CD4-positive, alpha-beta memory T cell (primary cell): ENCODE measurements at regions not wholly inside any gene's neighbourhood (a gene's known extent, or its start where the extent isn't known, plus 50 kb on each side); places are given as distances from the start of the nearest gene placed in this dataset.

Experiments
- CTCF ChIA-PET: fragments of 350-600 bp; sonication (Branson Sonifier 250); formaldehyde crosslinking; loops from one replicate; lab custom pipeline; 2021; ENCODE audit warnings: inconsistent platforms; ENCODE audit not compliant: partially characterized antibody; lab: Charles Lee
- POLR2A ChIA-PET: fragments of 350-600 bp; sonication (Branson Sonifier 250); formaldehyde crosslinking; loops from one replicate; lab custom pipeline; 2021; ENCODE audit not compliant: partially characterized antibody; lab: Charles Lee
- DNase-seq, 5 donors: peaks; one replicate each; pipeline versions ENCODE4 v3.0.0 to v3.0.0-alpha.2; 2020 to 2022; ENCODE audit warnings: mixed read lengths in 1 of 5
- H3K27ac ChIP-seq: one replicate; pipeline ENCODE4 v1.7.0; 2013; ENCODE audit warnings: low read depth, low read length
- H3K27me3 ChIP-seq: 2 replicates; pipeline ENCODE4 v1.7.0; 2013; ENCODE audit warnings: mild to moderate bottlenecking, low read length, moderate library complexity; ENCODE audit not compliant: insufficient read depth
- H3K36me3 ChIP-seq: 2 replicates; pipeline ENCODE4 v1.7.0; 2013; ENCODE audit warnings: mild to moderate bottlenecking, low read length, moderate library complexity; ENCODE audit not compliant: insufficient read depth
- H3K4me1 ChIP-seq: 2 replicates; pipeline ENCODE4 v1.7.0; 2013; ENCODE audit warnings: mild to moderate bottlenecking, low read length, moderate library complexity; ENCODE audit not compliant: insufficient read depth
- H3K4me3 ChIP-seq, 2 donors: one replicate each; pipeline ENCODE4 v1.7.0; 2013; ENCODE audit warnings: low read length in 2 of 2, mild to moderate bottlenecking in 1 of 2
- H3K9me3 ChIP-seq, 2 donors: one replicate each; pipeline ENCODE4 v1.7.0; 2013; ENCODE audit warnings: low read length in 2 of 2, control low read depth in 1 of 2; ENCODE audit not compliant: control insufficient read depth in 1 of 2
- H3K27ac Mint-ChIP-seq, 7 donors: one replicate each; pipeline ENCODE4 v1.8.0; 2020 to 2021; ENCODE audit warnings: mixed read lengths in 7 of 7, mild to moderate bottlenecking in 6 of 7, inconsistent platforms in 3 of 7, moderate library complexity in 3 of 7
- H3K27me3 Mint-ChIP-seq, 2 donors: one replicate each; pipeline ENCODE4 v1.8.0; 2020 to 2021; ENCODE audit warnings: mixed read lengths in 2 of 2
- H3K36me3 Mint-ChIP-seq, 2 donors: one replicate each; pipeline ENCODE4 v1.8.0; 2020 to 2021; ENCODE audit warnings: mixed read lengths in 2 of 2, inconsistent platforms in 1 of 2, mild to moderate bottlenecking in 1 of 2
- H3K4me1 Mint-ChIP-seq, 4 donors: one replicate each; pipeline ENCODE4 v1.8.0; 2020 to 2021; ENCODE audit warnings: mixed read lengths in 4 of 4, mild to moderate bottlenecking in 1 of 4
- H3K4me3 Mint-ChIP-seq, 8 donors: one replicate each; pipeline ENCODE4 v1.8.0; 2020 to 2021; ENCODE audit warnings: mixed read lengths in 8 of 8, mild to moderate bottlenecking in 7 of 8, moderate library complexity in 6 of 8, inconsistent platforms in 3 of 8
- H3K9me3 Mint-ChIP-seq, 8 donors: one replicate each; pipeline ENCODE4 v1.8.0; 2020 to 2021; ENCODE audit warnings: mixed read lengths in 8 of 8, mild to moderate bottlenecking in 5 of 8, inconsistent platforms in 3 of 8, moderate library complexity in 1 of 8
- intact Hi-C: fragments of 100-400 bp; cut with micrococcal nuclease; formaldehyde crosslinking; loops from one replicate; pipeline ENCODE4 v1.15.1; 2023

GRCh38 chr3:124384527-124384926 lies 345.7 kb upstream of the UMPS start:
- POLR2A ChIA-PET: no interaction called here
- Mint-ChIP-seq H3K36me3 (no peaks in the 10 kb centered on the region), H3K27me3 (peaks cover 17 to 20% of the 10 kb centered on the region in 2 donors), H3K4me3 (no peak overlapping the region), H3K27ac (no peak overlapping the region), H3K4me1 (no peaks in the 10 kb centered on the region), H3K9me3 (no peaks in the 10 kb centered on the region)
- CTCF ChIA-PET: no interaction called here
- Histone ChIP-seq H3K27me3 (no peaks in the 10 kb centered on the region), H3K4me1 (no peaks in the 10 kb centered on the region), H3K9me3 (no peaks in the 10 kb centered on the region), H3K36me3 (no peaks in the 10 kb centered on the region), H3K27ac (no peak overlapping the region), H3K4me3 (no peak overlapping the region)
- DNase-seq: no peak
- intact Hi-C loops: no loop called here

GRCh38 chr3:124385996-124386395 lies 344.3 kb upstream of the UMPS start:
- Mint-ChIP-seq H3K36me3 (no peaks in the 10 kb centered on the region), H3K9me3 (no peaks in the 10 kb centered on the region), H3K4me1 (no peaks in the 10 kb centered on the region), H3K4me3 (no peak overlapping the region), H3K27ac (no peak overlapping the region), H3K27me3 (peaks cover 16 to 17% of the 10 kb centered on the region in 2 donors)
- Histone ChIP-seq H3K4me1 (no peaks in the 10 kb centered on the region), H3K27me3 (no peaks in the 10 kb centered on the region), H3K4me3 (no peak overlapping the region), H3K27ac (no peak overlapping the region), H3K9me3 (no peaks in the 10 kb centered on the region), H3K36me3 (no peaks in the 10 kb centered on the region)
- CTCF ChIA-PET: interaction anchor here (1.4 kb wide), 1 partner anchor 60 kb away, joined by 3 read pairs; no protein-coding TSS in a partner anchor
- intact Hi-C loops: no loop called here
- no peak for DNase-seq
- POLR2A ChIA-PET: no interaction called here

DNA sequence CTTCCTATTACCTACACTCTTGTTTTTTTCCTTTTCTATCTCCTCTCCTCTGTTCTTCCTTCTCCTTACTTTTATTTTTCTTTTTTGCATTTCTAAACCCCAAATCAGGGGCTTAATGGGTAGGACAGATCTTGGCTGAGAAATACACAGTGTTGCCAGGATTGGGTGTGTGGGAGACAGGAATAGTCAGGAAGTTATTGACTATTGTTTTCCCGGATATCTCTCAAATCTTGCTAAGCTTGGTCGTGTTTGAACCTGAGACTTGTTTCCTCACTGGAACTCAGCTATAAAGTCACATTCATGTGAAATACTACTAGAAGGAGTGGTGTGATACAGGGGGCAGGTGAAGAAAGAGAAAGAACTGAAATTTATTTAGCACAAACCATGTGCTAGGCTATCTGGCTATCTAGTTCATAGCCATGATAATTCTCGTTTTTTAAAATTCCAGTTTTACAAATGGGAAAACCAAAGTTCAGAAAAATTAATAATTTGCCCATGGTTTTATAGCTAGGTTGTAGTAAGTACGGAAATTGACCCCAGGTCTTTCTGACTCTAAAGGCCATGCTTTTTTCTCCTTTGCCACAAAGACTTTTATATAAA lies 343.2 kb upstream of the UMPS start:
- Histone ChIP-seq H3K27me3 (no peaks in the 10 kb centered on the region), H3K27ac (no peak overlapping the region), H3K9me3 (no peaks in the 10 kb centered on the region), H3K4me3 (no peak overlapping the region), H3K36me3 (no peaks in the 10 kb centered on the region), H3K4me1 (no peaks in the 10 kb centered on the region)
- CTCF ChIA-PET: interaction anchor here (0.6 kb wide), 1 partner anchor 17 kb away, joined by 3 read pairs; no protein-coding TSS in a partner anchor
- DNase-seq: no peak
- H3K4me3 Mint-ChIP-seq: no peak overlapping the region
- H3K9me3 Mint-ChIP-seq: peaks cover 0 to 2% (median 0%) of the 10 kb centered on the region in 8 donors
- H3K36me3 Mint-ChIP-seq: no peaks in the 10 kb centered on the region
- no peak overlapping the region for H3K27ac Mint-ChIP-seq
- POLR2A ChIA-PET: no interaction called here
- intact Hi-C loops: no loop called here
- H3K4me1 Mint-ChIP-seq: no peaks in the 10 kb centered on the region
- H3K27me3 Mint-ChIP-seq: peaks cover 15 to 17% of the 10 kb centered on the region in 2 donors

DNA sequence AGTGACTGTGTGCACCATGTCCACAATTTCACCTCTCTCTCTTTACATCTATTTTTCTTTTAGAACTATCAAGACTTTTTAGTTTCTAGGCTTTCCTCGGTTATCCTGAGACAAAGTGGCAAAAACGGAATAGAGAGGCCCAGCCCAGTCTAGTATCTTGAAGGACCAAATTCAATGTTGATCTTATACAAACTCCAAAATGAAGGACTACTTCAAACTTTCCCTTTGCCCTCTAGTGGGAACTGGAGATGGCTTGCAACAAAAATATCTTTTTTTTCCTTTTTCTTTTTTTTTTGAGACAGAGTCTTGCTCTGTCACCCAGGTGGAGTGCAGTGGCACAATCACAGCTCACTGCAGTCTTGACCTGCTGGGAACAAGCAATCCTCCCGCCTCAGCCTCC lies 338.5 kb upstream of the UMPS start:
- H3K36me3 ChIP-seq: no peaks in the 10 kb centered on the region
- CTCF ChIA-PET: no interaction called here
- no peak overlapping the region for H3K4me3 ChIP-seq
- Mint-ChIP-seq H3K9me3 (peaks cover 0 to 2% (median 0%) of the 10 kb centered on the region in 8 donors), H3K4me1 (no peaks in the 10 kb centered on the region), H3K4me3 (no peak overlapping the region), H3K27me3 (peaks cover 10 to 14% of the 10 kb centered on the region in 2 donors), H3K27ac (no peak overlapping the region), H3K36me3 (no peaks in the 10 kb centered on the region)
- no peak overlapping the region for H3K27ac ChIP-seq
- no peaks in the 10 kb centered on the region for H3K27me3 ChIP-seq
- intact Hi-C loops: no loop called here
- no peaks in the 10 kb centered on the region for H3K4me1 ChIP-seq
- no peak for DNase-seq
- POLR2A ChIA-PET: no interaction called here
- H3K9me3 ChIP-seq: no peaks in the 10 kb centered on the region

DNA sequence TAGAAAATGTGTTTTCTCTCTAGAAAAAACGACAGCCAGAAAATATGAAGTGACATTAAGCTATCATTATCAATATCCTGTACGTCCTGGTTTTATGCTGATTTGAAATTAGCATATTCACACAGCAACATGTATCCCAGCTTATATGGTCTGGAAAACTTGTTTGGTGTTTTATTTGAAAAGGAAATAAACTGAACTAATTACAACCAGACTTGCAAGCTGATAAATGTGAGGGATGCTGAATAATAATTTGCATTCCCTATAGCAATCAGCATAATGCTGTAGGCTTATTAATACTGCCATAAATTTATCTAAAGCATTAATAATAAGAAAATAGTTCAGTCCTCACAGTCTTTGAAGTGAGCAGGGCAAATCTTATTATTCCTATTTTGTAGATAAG lies 336.9 kb upstream of the UMPS start:
- H3K27ac ChIP-seq: no peak overlapping the region
- no peaks in the 10 kb centered on the region for H3K4me1 ChIP-seq
- no peak overlapping the region for H3K4me3 ChIP-seq
- intact Hi-C loops: no loop called here
- H3K27me3 Mint-ChIP-seq: peaks cover 12 to 14% of the 10 kb centered on the region in 2 donors
- H3K9me3 Mint-ChIP-seq: peaks cover 0 to 2% (median 0%) of the 10 kb centered on the region in 8 donors
- H3K36me3 ChIP-seq: no peaks in the 10 kb centered on the region
- DNase-seq: no peak
- no peaks in the 10 kb centered on the region for H3K9me3 ChIP-seq
- no peaks in the 10 kb centered on the region for H3K36me3 Mint-ChIP-seq
- ChIA-PET POLR2A (no interaction called here), CTCF (no interaction called here)
- no peak overlapping the region for H3K27ac Mint-ChIP-seq
- no peak overlapping the region for H3K4me3 Mint-ChIP-seq
- H3K27me3 ChIP-seq: no peaks in the 10 kb centered on the region
- H3K4me1 Mint-ChIP-seq: no peaks in the 10 kb centered on the region

GRCh38 chr3:124395162-124395561 lies 335.1 kb upstream of the UMPS start:
- POLR2A ChIA-PET: no interaction called here
- no peaks in the 10 kb centered on the region for H3K36me3 Mint-ChIP-seq

DNA sequence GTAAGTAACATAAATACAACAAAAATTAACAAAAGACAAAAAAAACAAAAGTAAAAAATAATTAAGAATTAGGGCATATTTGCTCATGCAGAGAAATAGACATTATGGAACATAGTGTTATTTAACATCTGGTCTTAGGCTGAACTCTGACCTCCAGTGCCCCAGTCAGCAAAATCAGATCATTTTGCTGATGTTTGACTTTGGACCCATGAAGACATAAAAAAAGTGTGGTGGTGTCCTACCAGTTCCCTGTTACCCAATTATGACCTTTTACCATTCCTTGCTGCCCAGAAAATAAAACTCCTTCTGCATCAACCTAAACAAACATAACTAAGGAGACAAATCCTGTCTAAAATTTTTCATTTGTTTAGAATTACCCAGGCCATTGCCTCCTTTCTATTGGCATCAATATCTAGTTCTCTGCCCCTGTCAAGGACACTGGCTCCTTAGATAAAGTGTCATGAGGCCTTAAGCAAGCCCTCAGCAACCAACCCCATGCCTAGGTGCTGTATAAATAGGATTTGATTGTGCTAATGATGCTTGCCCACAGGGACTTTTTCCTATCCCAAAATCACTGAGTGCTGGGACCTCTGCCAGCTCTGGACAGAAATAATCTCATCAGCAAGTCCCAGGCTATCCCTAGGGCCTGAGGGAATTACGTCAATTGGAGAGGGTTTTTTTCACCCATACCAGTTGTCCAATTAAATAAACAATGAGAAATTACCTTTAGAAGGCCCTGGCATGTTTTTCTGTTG lies 334.5 kb upstream of the UMPS start:
- H3K27me3 ChIP-seq: no peaks in the 10 kb centered on the region
- intact Hi-C loops: no loop called here
- ChIA-PET CTCF (no interaction called here), POLR2A (no interaction called here)
- no peak for DNase-seq
- H3K4me1 ChIP-seq: no peaks in the 10 kb centered on the region
- Mint-ChIP-seq H3K4me1 (no peaks in the 10 kb centered on the region), H3K27me3 (peaks cover 5 to 12% of the 10 kb centered on the region in 2 donors), H3K9me3 (peaks cover 0 to 2% (median 0%) of the 10 kb centered on the region in 8 donors), H3K36me3 (no peaks in the 10 kb centered on the region), H3K4me3 (no peak overlapping the region), H3K27ac (no peak overlapping the region)
- H3K4me3 ChIP-seq: no peak overlapping the region
- no peaks in the 10 kb centered on the region for H3K36me3 ChIP-seq
- no peak overlapping the region for H3K27ac ChIP-seq
- no peaks in the 10 kb centered on the region for H3K9me3 ChIP-seq

More at GRCh38 chr3:124395162-124395561, 335.1 kb upstream of the UMPS start:
- Mint-ChIP-seq H3K9me3 (peaks cover 0 to 2% (median 0%) of the 10 kb centered on the region in 8 donors), H3K27me3 (peaks cover 7 to 10% of the 10 kb centered on the region in 2 donors), H3K4me1 (no peaks in the 10 kb centered on the region), H3K4me3 (no peak overlapping the region), H3K27ac (no peak overlapping the region)
- H3K4me3 ChIP-seq: no peak overlapping the region
- CTCF ChIA-PET: no interaction called here
- H3K4me1 ChIP-seq: no peaks in the 10 kb centered on the region
- no peaks in the 10 kb centered on the region for H3K36me3 ChIP-seq
- no peak for DNase-seq
- H3K27me3 ChIP-seq: no peaks in the 10 kb centered on the region
- no peak overlapping the region for H3K27ac ChIP-seq
- no peaks in the 10 kb centered on the region for H3K9me3 ChIP-seq
- intact Hi-C loops: no loop called here
